ENCODE measurements at regions not wholly inside any gene's neighbourhood (a gene's known extent, or its start where the extent isn't known, plus 50 kb on each side); places are given as distances from the start of the nearest gene placed in this dataset.

- no peak for DNase-seq (ENCODE audit: low spot score)
- TF ChIP-seq, protein P1, sequence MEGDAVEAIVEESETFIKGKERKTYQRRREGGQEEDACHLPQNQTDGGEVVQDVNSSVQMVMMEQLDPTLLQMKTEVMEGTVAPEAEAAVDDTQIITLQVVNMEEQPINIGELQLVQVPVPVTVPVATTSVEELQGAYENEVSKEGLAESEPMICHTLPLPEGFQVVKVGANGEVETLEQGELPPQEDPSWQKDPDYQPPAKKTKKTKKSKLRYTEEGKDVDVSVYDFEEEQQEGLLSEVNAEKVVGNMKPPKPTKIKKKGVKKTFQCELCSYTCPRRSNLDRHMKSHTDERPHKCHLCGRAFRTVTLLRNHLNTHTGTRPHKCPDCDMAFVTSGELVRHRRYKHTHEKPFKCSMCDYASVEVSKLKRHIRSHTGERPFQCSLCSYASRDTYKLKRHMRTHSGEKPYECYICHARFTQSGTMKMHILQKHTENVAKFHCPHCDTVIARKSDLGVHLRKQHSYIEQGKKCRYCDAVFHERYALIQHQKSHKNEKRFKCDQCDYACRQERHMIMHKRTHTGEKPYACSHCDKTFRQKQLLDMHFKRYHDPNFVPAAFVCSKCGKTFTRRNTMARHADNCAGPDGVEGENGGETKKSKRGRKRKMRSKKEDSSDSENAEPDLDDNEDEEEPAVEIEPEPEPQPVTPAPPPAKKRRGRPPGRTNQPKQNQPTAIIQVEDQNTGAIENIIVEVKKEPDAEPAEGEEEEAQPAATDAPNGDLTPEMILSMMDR (IDR thresholded peaks at IDR 0.05; ENCODE audit: borderline replicate concordance, control extremely low read depth, extremely low read depth, insufficient read depth, missing control alignments): no peak
- in situ Hi-C loops (cut with MboI; ENCODE audit: low sequenced_read_pairs, unreplicated experiment): no loop called here
Observed at GRCh38 chr14:85085981-85086380, 444.0 kb upstream of the FLRT2 start.

DNA sequence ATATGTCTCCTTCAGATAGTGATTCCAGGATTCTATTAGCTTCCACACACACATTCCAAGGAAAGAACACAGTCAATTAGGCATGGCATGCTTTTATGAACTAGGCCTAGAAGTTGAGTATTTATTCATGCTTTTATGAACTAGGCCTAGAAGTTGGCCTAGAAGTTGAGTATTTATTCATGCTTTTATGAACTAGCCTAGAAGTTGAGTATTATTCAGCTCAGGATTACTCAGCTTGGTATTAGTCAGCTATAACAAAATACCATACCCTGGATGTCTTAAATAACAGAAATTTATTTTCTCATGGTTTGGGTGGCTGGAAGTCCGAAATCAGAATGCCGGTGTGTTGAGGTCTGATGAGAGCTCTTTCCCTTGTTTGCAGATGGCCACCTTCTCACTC lies 442.7 kb upstream of the FLRT2 start:
- no peak for DNase-seq (ENCODE audit: low spot score)
- TF ChIP-seq, protein P1 (IDR thresholded peaks at IDR 0.05; ENCODE audit: borderline replicate concordance, control extremely low read depth, extremely low read depth, insufficient read depth, missing control alignments): no peak

GRCh38 chr14:85088192-85088591 lies 441.8 kb upstream of the FLRT2 start:
- in situ Hi-C loops (cut with MboI; ENCODE audit: low sequenced_read_pairs, unreplicated experiment): no loop called here
- TF ChIP-seq, protein P1 (IDR thresholded peaks at IDR 0.05; ENCODE audit: borderline replicate concordance, control extremely low read depth, extremely low read depth, insufficient read depth, missing control alignments): no peak
- no peak for DNase-seq (ENCODE audit: low spot score)

More for the DNA sequence above, 442.7 kb upstream of the FLRT2 start:
- in situ Hi-C loops (cut with MboI; ENCODE audit: low sequenced_read_pairs, unreplicated experiment): no loop called here

GRCh38 chr14:85090681-85091080 lies 439.3 kb upstream of the FLRT2 start:
- in situ Hi-C loops (cut with MboI; ENCODE audit: low sequenced_read_pairs, unreplicated experiment): no loop called here
- TF ChIP-seq, protein P1 (IDR thresholded peaks at IDR 0.05; ENCODE audit: borderline replicate concordance, control extremely low read depth, extremely low read depth, insufficient read depth, missing control alignments): no peak
- no peak for DNase-seq (ENCODE audit: low spot score)

DNA sequence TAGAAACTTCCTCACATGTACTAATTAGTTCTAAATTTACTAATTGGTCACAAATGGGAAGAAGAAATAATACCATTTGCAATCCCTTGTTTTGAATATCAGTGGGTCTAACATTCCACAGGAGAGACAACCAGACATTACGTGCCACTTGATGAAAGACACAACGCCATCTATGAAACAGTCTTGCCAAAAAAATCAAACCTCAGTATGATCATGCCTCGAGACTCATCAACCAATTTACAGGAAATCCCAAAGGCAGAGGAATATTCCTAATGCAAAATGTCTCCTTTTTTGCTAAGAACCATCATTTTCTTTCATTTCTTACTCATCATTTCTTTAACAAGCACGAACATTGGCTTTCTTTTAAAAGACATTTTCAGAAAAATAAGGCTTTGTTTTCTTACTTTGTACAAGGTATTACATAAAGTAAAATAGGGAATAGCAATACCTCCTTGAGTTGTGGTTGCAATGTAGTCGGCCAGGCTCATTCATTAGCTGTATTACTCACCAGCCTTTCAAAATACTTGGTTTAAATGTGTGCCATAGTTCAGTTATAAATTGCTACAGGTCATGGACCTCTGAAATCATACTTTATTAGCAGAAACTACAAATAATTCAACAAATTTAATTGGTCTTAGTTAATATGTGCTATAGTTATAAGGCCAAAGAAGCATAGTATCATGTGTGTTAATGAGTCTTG lies 436.2 kb upstream of the FLRT2 start:
- DNase-seq (ENCODE audit: low spot score): no peak
- in situ Hi-C loops (cut with MboI; ENCODE audit: low sequenced_read_pairs, unreplicated experiment): no loop called here
- TF ChIP-seq, protein P1 (IDR thresholded peaks at IDR 0.05; ENCODE audit: borderline replicate concordance, control extremely low read depth, extremely low read depth, insufficient read depth, missing control alignments): no peak

DNA sequence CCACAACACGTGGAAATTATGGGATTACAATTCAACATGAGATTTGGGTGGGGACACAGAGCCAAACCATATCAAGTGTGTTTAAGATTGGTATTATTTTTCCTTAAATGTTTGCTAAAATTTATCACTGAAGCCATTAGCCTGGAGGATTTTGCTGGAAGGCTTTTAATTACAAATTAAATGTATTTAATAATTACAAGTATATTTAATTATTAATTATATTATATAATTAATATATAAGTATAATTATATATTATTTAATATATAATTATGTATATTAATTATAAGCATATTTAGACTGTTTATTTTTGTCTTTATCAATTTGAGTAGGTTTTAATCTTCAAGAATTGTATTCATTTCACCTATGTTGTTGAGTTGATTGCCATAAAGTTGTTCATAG lies 427.4 kb upstream of the FLRT2 start:
- TF ChIP-seq, protein P1 (IDR thresholded peaks at IDR 0.05; ENCODE audit: borderline replicate concordance, control extremely low read depth, extremely low read depth, insufficient read depth, missing control alignments): no peak
- no peak for DNase-seq (ENCODE audit: low spot score)
- in situ Hi-C loops (cut with MboI; ENCODE audit: low sequenced_read_pairs, unreplicated experiment): no loop called here

All from GM13976 (cell line).